GM12878 (cell line): ENCODE measurements at regions not wholly inside any gene's neighbourhood (a gene's known extent, or its start where the extent isn't known, plus 50 kb on each side); places are given as distances from the start of the nearest gene placed in this dataset.

Experiments used
- BMI1 ChIP-seq: fragments of 450-650 bp; IDR thresholded peaks from 2 replicates; pipeline ENCODE4 v1.6.1; 2016; ENCODE audit warnings: mild to moderate bottlenecking, moderate library complexity, borderline replicate concordance
- MXI1 ChIP-seq: fragments of 150-350 bp; IDR thresholded peaks from 2 replicates; pipeline ENCODE4 v1.6.1; 2011; ENCODE audit warnings: low read depth, mild to moderate bottlenecking, inconsistent platforms, low read length, improper control_type of control experiment
- NRF1 ChIP-seq: conservative IDR thresholded peaks from 2 replicates; pipeline ENCODE4 v1.6.1; 2011; ENCODE audit warnings: mild to moderate bottlenecking, low read depth, low read length, improper control_type of control experiment
- ZBTB11 ChIP-seq: fragments of 450-650 bp; formaldehyde crosslinking; IDR thresholded peaks from 2 replicates; pipeline ENCODE4 v1.5.0; 2022; ENCODE audit warnings: mild to moderate bottlenecking, missing genetic modification characterization
- TF ChIP-seq, protein P1 (sequence below): fragments of 150-350 bp; IDR thresholded peaks from 2 replicates; pipeline ENCODE4 v1.6.1; 2016; ENCODE audit warnings: low read depth, low read length
- TF ChIP-seq, protein P2 (sequence below): fragments of 450-650 bp; IDR thresholded peaks from 2 replicates; pipeline ENCODE4 v1.6.1; 2017; ENCODE audit warnings: mild to moderate bottlenecking

GRCh38 chr9:120236596-120236995 is 343.4 kb downstream of the CDK5RAP2 start (continued):
- TF ChIP-seq, protein P1, sequence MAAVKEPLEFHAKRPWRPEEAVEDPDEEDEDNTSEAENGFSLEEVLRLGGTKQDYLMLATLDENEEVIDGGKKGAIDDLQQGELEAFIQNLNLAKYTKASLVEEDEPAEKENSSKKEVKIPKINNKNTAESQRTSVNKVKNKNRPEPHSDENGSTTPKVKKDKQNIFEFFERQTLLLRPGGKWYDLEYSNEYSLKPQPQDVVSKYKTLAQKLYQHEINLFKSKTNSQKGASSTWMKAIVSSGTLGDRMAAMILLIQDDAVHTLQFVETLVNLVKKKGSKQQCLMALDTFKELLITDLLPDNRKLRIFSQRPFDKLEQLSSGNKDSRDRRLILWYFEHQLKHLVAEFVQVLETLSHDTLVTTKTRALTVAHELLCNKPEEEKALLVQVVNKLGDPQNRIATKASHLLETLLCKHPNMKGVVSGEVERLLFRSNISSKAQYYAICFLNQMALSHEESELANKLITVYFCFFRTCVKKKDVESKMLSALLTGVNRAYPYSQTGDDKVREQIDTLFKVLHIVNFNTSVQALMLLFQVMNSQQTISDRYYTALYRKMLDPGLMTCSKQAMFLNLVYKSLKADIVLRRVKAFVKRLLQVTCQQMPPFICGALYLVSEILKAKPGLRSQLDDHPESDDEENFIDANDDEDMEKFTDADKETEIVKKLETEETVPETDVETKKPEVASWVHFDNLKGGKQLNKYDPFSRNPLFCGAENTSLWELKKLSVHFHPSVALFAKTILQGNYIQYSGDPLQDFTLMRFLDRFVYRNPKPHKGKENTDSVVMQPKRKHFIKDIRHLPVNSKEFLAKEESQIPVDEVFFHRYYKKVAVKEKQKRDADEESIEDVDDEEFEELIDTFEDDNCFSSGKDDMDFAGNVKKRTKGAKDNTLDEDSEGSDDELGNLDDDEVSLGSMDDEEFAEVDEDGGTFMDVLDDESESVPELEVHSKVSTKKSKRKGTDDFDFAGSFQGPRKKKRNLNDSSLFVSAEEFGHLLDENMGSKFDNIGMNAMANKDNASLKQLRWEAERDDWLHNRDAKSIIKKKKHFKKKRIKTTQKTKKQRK: no peak
- TF ChIP-seq MXI1: no peak
- TF ChIP-seq, protein P2, sequence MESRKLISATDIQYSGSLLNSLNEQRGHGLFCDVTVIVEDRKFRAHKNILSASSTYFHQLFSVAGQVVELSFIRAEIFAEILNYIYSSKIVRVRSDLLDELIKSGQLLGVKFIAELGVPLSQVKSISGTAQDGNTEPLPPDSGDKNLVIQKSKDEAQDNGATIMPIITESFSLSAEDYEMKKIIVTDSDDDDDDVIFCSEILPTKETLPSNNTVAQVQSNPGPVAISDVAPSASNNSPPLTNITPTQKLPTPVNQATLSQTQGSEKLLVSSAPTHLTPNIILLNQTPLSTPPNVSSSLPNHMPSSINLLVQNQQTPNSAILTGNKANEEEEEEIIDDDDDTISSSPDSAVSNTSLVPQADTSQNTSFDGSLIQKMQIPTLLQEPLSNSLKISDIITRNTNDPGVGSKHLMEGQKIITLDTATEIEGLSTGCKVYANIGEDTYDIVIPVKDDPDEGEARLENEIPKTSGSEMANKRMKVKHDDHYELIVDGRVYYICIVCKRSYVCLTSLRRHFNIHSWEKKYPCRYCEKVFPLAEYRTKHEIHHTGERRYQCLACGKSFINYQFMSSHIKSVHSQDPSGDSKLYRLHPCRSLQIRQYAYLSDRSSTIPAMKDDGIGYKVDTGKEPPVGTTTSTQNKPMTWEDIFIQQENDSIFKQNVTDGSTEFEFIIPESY: no peak
- no peak for TF ChIP-seq NRF1
- TF ChIP-seq BMI1: no peak
- TF ChIP-seq ZBTB11: no peak
